HCT116 (cell line): ENCODE measurements at regions not wholly inside any gene's neighbourhood (a gene's known extent, or its start where the extent isn't known, plus 50 kb on each side); places are given as distances from the start of the nearest gene placed in this dataset.

Source experiments
- ATAC-seq: fragments of 200-7000 bp; cut with Tn5 transposase; 2 replicates; pipeline ENCODE4 v1.9.1; 2020; ENCODE audit warnings: mild to moderate bottlenecking, moderate library complexity
- BruUV-seq: library from RNA; stranded (reverse); fragments of 400-500 nt; replicated peaks from 2 replicates; lab custom pipeline; 2021; lab: Mats Ljungman, UMichigan
- CTCF ChIA-PET: fragments of 300-600 bp; sonication (Branson Sonifier 250); formaldehyde crosslinking; loops from one replicate; lab custom pipeline; 2021; ENCODE audit warnings: antibody characterized with exemption; lab: Charles Lee
- POLR2A ChIA-PET: fragments of 300-600, 350-600 bp; sonication (Branson Sonifier 250); formaldehyde crosslinking; loops from one replicate; lab custom pipeline; 2021; ENCODE audit warnings: antibody characterized with exemption; lab: Charles Lee
- RAD21 ChIA-PET, 2 experiments: fragments of 300-600 bp; sonication (Branson Sonifier 250); formaldehyde crosslinking; loops; one replicate each; lab custom pipeline; 2023; ENCODE audit warnings: low total read pairs in 2 of 2; ENCODE audit not compliant: uncharacterized antibody in 2 of 2, unreplicated experiment in 2 of 2, low non-redundant PET in 1 of 2; lab: Charles Lee
- DNase-seq: peaks from one replicate; pipeline ENCODE4 v3.0.0-alpha.2; 2010; ENCODE audit warnings: low read depth, low spot score
- H2AFZ ChIP-seq: fragments of 200-600 bp; shearing (Covaris generic), sonication (generic); 2 replicates; pipeline ENCODE4 v1.6.1; 2017; ENCODE audit warnings: low read depth, mixed run types, mixed read lengths, antibody characterized with exemption, low read length; ENCODE audit not compliant: poor library complexity, severe bottlenecking
- H3K27ac ChIP-seq: 2 replicates; pipeline ENCODE4 v1.5.1; 2012; ENCODE audit warnings: low read depth, low read length
- H3K27me3 ChIP-seq: fragments of 200-600 bp; sonication (generic); 2 replicates; pipeline ENCODE4 v1.6.1; 2016; ENCODE audit warnings: mixed run types, low read length, mixed read lengths; ENCODE audit not compliant: insufficient read depth
- H3K36me3 ChIP-seq, 2 experiments: fragments of 200-500 bp in 1 of 2; fragments of 200-600 bp in 1 of 2; sonication (Bioruptor generic) in 1 of 2; sonication (generic) in 1 of 2; 2 replicates each; pipeline versions ENCODE4 v1.5.1 to v1.6.1; 2014 to 2016; ENCODE audit warnings: low read length in 2 of 2, inconsistent platforms in 1 of 2, mixed read lengths in 1 of 2, mixed run types in 1 of 2; ENCODE audit not compliant: insufficient read depth in 2 of 2, control insufficient read depth in 1 of 2
- H3K4me1 ChIP-seq, 2 experiments: fragments of 200-600 bp in 1 of 2; sonication (generic) in 1 of 2; 2 replicates each; pipeline versions ENCODE4 v1.5.1 to v1.6.1; 2012 to 2017; ENCODE audit warnings: low read length in 2 of 2, inconsistent platforms in 1 of 2, mild to moderate bottlenecking in 1 of 2, mixed read lengths in 1 of 2, mixed run types in 1 of 2, moderate library complexity in 1 of 2; ENCODE audit not compliant: insufficient read depth in 2 of 2, control insufficient read depth in 1 of 2
- H3K4me2 ChIP-seq: fragments of 200-600 bp; sonication (generic); 2 replicates; pipeline ENCODE4 v1.6.1; 2017; ENCODE audit warnings: mixed run types, low read length, mixed read lengths
- H3K4me3 ChIP-seq, 2 experiments: fragments of 200-600 bp in 1 of 2; sonication (generic) in 1 of 2; replicated peaks in 1 of 2; 2 replicates each; pipeline ENCODE4 v1.5.1; 2011 to 2016; ENCODE audit warnings: low read length in 2 of 2, control low read depth in 1 of 2, low read depth in 1 of 2, mild to moderate bottlenecking in 1 of 2, mixed read lengths in 1 of 2, mixed run types in 1 of 2
- H3K79me2 ChIP-seq: fragments of 200-600 bp; sonication (generic); 2 replicates; pipeline ENCODE4 v1.6.1; 2017; ENCODE audit warnings: mild to moderate bottlenecking, mixed run types, low read length, moderate library complexity, mixed read lengths; ENCODE audit not compliant: insufficient read depth
- H3K9ac ChIP-seq: fragments of 200-600 bp; sonication (generic); 2 replicates; pipeline ENCODE4 v1.6.1; 2016; ENCODE audit warnings: low read length, mixed read lengths
- H3K9me2 ChIP-seq: fragments of 200-600 bp; sonication (generic), shearing (Covaris generic); 2 replicates; pipeline ENCODE4 v1.6.1; 2017; ENCODE audit warnings: mixed run types, mild to moderate bottlenecking, moderate library complexity; ENCODE audit not compliant: insufficient read depth
- H3K9me3 ChIP-seq, 2 experiments: fragments of 200-500 bp in 1 of 2; fragments of 200-600 bp in 1 of 2; sonication (Bioruptor generic) in 1 of 2; sonication (generic) in 1 of 2; 2 replicates each; pipeline ENCODE4 v1.6.1; 2014 to 2017; ENCODE audit warnings: low read length in 2 of 2, mixed read lengths in 2 of 2, inconsistent platforms in 1 of 2, low read depth in 1 of 2, mild to moderate bottlenecking in 1 of 2, mixed run types in 1 of 2, moderate library complexity in 1 of 2; ENCODE audit not compliant: control insufficient read depth in 1 of 2, insufficient read depth in 1 of 2
- H4K20me1 ChIP-seq: fragments of 200-600 bp; sonication (generic), shearing (Covaris generic); 2 replicates; pipeline ENCODE4 v1.6.1; 2017; ENCODE audit warnings: mixed run types, mild to moderate bottlenecking, moderate library complexity; ENCODE audit not compliant: insufficient read depth
- CEBPB ChIP-seq: IDR thresholded peaks from 2 replicates; pipeline ENCODE4 v1.6.1; 2012; ENCODE audit warnings: low read depth
- EGR1 ChIP-seq: IDR thresholded peaks from 2 replicates; pipeline ENCODE4 v1.6.1; 2012; ENCODE audit warnings: low read depth
- ELF1 ChIP-seq: IDR thresholded peaks from 2 replicates; pipeline ENCODE4 v1.6.1; 2012; ENCODE audit warnings: low read depth, borderline replicate concordance
- EZH2 ChIP-seq: fragments of 200-600 bp; sonication (generic); IDR thresholded peaks from 2 replicates; pipeline ENCODE4 v1.6.1; 2017; ENCODE audit warnings: antibody characterized with exemption, mixed run types
- FOSL1 ChIP-seq: IDR thresholded peaks from 2 replicates; pipeline ENCODE4 v1.6.1; 2012; ENCODE audit warnings: low read depth
- JUND ChIP-seq: IDR thresholded peaks from 2 replicates; pipeline ENCODE4 v1.6.1; 2012
- POLR2A ChIP-seq: IDR thresholded peaks from 2 replicates; pipeline ENCODE4 v1.7.0; 2011; ENCODE audit warnings: borderline replicate concordance; ENCODE audit not compliant: insufficient read depth, insufficient read length; ENCODE audit errors: extremely low read depth
- RAD21 ChIP-seq: IDR thresholded peaks from 2 replicates; pipeline ENCODE4 v1.6.1; 2012; ENCODE audit warnings: low read depth, mild to moderate bottlenecking
- SP1 ChIP-seq: IDR thresholded peaks from 2 replicates; pipeline ENCODE4 v1.6.1; 2012; ENCODE audit warnings: low read depth
- SRF ChIP-seq: IDR thresholded peaks from 2 replicates; pipeline ENCODE4 v1.6.1; 2012; ENCODE audit warnings: low read depth
- YY1 ChIP-seq: IDR thresholded peaks from 2 replicates; pipeline ENCODE4 v1.6.1; 2011; ENCODE audit warnings: low read length, low read depth, moderate library complexity, mild to moderate bottlenecking; ENCODE audit not compliant: insufficient replicate concordance; ENCODE audit errors: extremely low read depth
- ZBTB33 ChIP-seq: IDR thresholded peaks from 2 replicates; pipeline ENCODE4 v1.6.1; 2011; ENCODE audit warnings: mild to moderate bottlenecking, low read length, moderate library complexity; ENCODE audit not compliant: insufficient replicate concordance; ENCODE audit errors: extremely low read depth
- ZFX ChIP-seq: fragments of 450-650 bp; IDR thresholded peaks from 2 replicates; pipeline ENCODE4 v1.6.1; 2017
- ZNF274 ChIP-seq: fragments of 200-500 bp; sonication (Bioruptor generic); IDR thresholded peaks from 2 replicates; pipeline ENCODE4 v1.6.1; 2014; ENCODE audit warnings: mild to moderate bottlenecking, low read depth, low read length, inconsistent platforms
- intact Hi-C: fragments of 100-400 bp; cut with micrococcal nuclease; formaldehyde crosslinking; loops from 2 replicates; pipeline ENCODE4 v1.10.0; 2022

DNA sequence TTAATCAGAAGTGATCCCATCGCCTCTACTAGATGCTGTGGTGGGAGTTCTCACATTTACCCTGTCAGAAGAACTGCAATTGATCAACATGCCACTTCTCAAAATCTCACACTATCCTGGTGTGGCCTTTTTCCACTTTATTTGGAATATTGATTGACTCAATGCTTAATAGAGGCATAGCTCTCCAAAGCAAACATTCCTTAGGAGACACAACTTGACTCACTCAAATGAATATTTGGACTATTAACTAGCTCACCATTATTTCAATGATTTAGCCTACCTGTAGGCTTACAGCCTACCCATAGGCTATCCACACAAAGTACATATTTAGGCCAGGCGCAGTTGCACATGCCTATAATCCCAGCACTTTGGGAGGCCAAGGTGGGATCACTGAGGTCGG is 186.5 kb downstream of the KLHL28 start:
- ChIA-PET POLR2A (no interaction called here), RAD21 (no interaction called here)
- no peaks in the 10 kb centered on the region for H3K27me3 ChIP-seq
- no peak for DNase-seq
- no TSS peak for BruUV-seq
- H3K4me1 ChIP-seq, result 0 out of 4 replicates have a peak, but pooled peaks cover 0 to 5% of the 10 kb centered on the region in 2 experiments
- H3K36me3 ChIP-seq, result no peaks in the 10 kb centered on the region
- no peaks in the 10 kb centered on the region for H3K9me2 ChIP-seq
- intact Hi-C loops, result no loop called here
- ATAC-seq, result no peak
- H4K20me1 ChIP-seq, result no peaks in the 10 kb centered on the region
- H3K9ac ChIP-seq, result no peak overlapping the region
- TF ChIP-seq SP1, result no peak
- TF ChIP-seq YY1, result no peak
- no peak for TF ChIP-seq SRF
- no peak for TF ChIP-seq RAD21
- no peak for TF ChIP-seq POLR2A
- no peak for TF ChIP-seq FOSL1
- no peak for TF ChIP-seq ZNF274
- no peak for TF ChIP-seq ZFX
- TF ChIP-seq JUND, result no peak
- no peak for TF ChIP-seq ZBTB33
- no peak for TF ChIP-seq CEBPB
- TF ChIP-seq EGR1, result no peak
- no peak for TF ChIP-seq EZH2
- TF ChIP-seq ELF1, result no peak
- TF ChIP-seq, all 23 proteins: peak for 0
- no peak overlapping the region for H3K4me3 ChIP-seq
- CTCF ChIA-PET, result no interaction called here
- no peak overlapping the region for H2AFZ ChIP-seq
- H3K79me2 ChIP-seq, result no peaks in the 10 kb centered on the region
- H3K9me3 ChIP-seq, result no peaks in the 10 kb centered on the region
- H3K27ac ChIP-seq, result no peak overlapping the region
- H3K4me2 ChIP-seq, result no peak overlapping the region
